ENCODE measurements at regions not wholly inside any gene's neighbourhood (a gene's known extent, or its start where the extent isn't known, plus 50 kb on each side); places are given as distances from the start of the nearest gene placed in this dataset.

- Mint-ChIP-seq H3K4me1 (no peaks in the 10 kb centered on the region), H3K27me3 (no peaks in the 10 kb centered on the region), H3K36me3 (ENCODE audit: low read depth) (no peaks in the 10 kb centered on the region), H3K4me3 (no peak overlapping the region), H3K27ac (no peak overlapping the region)
- peaks cover 2% of the 10 kb centered on the region for H3K9me3 ChIP-seq (ENCODE audit: control insufficient read depth, low read length, poor library complexity, severe bottlenecking)
- ATAC-seq (no peak), DNase-seq (no peak)
These were observed 174.4 kb downstream of the ARRDC4 start for GRCh38 chr15:98134905-98135304.

GRCh38 chr15:98138910-98139309 lies 178.4 kb downstream of the ARRDC4 start:
- no peak overlapping the region for H3K27ac Mint-ChIP-seq
- DNase-seq (no peak), ATAC-seq (no peak)
- H3K4me1 Mint-ChIP-seq, result no peaks in the 10 kb centered on the region
- no peak overlapping the region for H3K4me3 Mint-ChIP-seq
- no peaks in the 10 kb centered on the region for H3K27me3 Mint-ChIP-seq
- H3K9me3 ChIP-seq (ENCODE audit: control insufficient read depth, low read length, poor library complexity, severe bottlenecking), result no peaks in the 10 kb centered on the region
- H3K36me3 Mint-ChIP-seq (ENCODE audit: low read depth), result no peaks in the 10 kb centered on the region

- H3K4me3 Mint-ChIP-seq, result no peak overlapping the region
- no peak for ATAC-seq
- H3K4me1 Mint-ChIP-seq, result no peaks in the 10 kb centered on the region
- no peaks in the 10 kb centered on the region for H3K9me3 ChIP-seq (ENCODE audit: control insufficient read depth, low read length, poor library complexity, severe bottlenecking)
- H3K36me3 Mint-ChIP-seq (ENCODE audit: low read depth), result no peaks in the 10 kb centered on the region
- no peak for DNase-seq
- no peaks in the 10 kb centered on the region for H3K27me3 Mint-ChIP-seq
- no peak overlapping the region for H3K27ac Mint-ChIP-seq
These were observed 178.8 kb downstream of the ARRDC4 start for GRCh38 chr15:98139337-98139736.

DNA sequence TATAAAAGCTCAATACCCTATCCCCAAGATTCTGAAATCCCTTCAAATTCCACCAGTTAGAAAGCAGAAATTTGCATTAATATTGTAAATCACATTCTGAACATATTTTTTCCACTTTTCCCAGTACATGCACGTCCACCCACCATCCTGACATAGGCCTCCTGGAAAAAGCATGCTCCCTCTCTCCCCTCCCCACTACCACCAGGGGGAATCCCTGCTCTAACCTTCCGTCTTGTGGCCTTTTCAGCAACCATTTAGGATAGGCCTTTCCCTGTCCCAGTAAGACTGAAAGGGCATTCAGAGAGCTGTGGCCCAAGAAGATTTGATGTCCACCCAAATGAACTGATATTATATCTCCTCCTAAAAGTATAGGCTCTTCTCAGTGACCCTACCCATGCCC lies 182.1 kb downstream of the ARRDC4 start:
- DNase-seq, result no peak
- no peak for ATAC-seq
- no peaks in the 10 kb centered on the region for H3K4me1 Mint-ChIP-seq

DNA sequence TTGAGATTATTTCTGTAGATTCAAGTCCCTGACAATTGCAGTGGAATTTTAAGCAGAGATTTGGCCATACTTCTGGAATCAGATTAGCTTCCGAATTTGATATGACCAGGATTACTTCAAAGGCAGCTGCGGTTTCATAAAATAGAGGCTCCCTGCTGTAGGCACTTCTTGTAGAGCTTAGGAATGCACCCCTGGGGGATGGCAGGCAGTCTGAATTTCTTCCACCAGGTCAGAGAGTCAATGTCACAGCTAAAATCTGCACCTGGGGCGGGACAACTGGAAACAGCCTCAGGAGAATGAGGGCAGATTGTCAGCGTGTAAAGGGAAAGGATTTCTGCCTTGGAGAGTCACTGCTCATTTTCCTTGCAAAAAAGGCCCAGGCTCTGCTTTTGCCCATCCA lies 182.6 kb downstream of the ARRDC4 start:
- Mint-ChIP-seq H3K36me3 (ENCODE audit: low read depth) (peaks cover 2% of the 10 kb centered on the region), H3K4me1 (no peaks in the 10 kb centered on the region), H3K27ac (no peak overlapping the region), H3K4me3 (no peak overlapping the region), H3K27me3 (peaks cover 10% of the 10 kb centered on the region)
- DNase-seq (no peak), ATAC-seq (no peak)
- H3K9me3 ChIP-seq (ENCODE audit: control insufficient read depth, low read length, poor library complexity, severe bottlenecking), result no peaks in the 10 kb centered on the region

More for the DNA sequence above, 182.1 kb downstream of the ARRDC4 start:
- Mint-ChIP-seq H3K27ac (no peak overlapping the region), H3K27me3 (peaks cover 10% of the 10 kb centered on the region), H3K36me3 (ENCODE audit: low read depth) (peaks cover 2% of the 10 kb centered on the region), H3K4me3 (no peak overlapping the region)
- no peaks in the 10 kb centered on the region for H3K9me3 ChIP-seq (ENCODE audit: control insufficient read depth, low read length, poor library complexity, severe bottlenecking)

DNA sequence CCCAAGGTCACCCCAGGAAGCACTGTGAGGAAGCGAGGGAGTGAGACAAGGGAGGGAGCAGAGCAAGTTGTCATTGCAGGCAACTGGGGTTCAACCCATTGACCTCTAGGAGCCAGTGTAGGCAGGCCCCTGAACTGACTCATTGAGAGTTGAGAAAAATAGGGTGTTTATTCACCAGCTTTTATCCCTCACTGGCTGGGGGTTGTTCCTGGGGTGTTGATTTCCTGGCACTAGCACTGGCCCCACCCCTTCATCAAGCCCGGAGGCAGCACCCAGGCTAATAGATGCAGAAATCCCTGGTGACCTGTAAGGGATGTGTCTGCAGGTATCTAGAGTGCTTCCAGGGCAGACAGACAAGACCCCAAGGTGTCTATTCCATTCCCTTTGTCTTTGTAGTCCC lies 183.9 kb downstream of the ARRDC4 start:
- Mint-ChIP-seq H3K27me3 (peaks cover 10% of the 10 kb centered on the region), H3K4me3 (no peak overlapping the region), H3K36me3 (ENCODE audit: low read depth) (peaks cover 2% of the 10 kb centered on the region), H3K4me1 (no peaks in the 10 kb centered on the region), H3K27ac (no peak overlapping the region)
- ATAC-seq, result no peak
- DNase-seq, result no peak
- H3K9me3 ChIP-seq (ENCODE audit: control insufficient read depth, low read length, poor library complexity, severe bottlenecking), result no peaks in the 10 kb centered on the region

DNA sequence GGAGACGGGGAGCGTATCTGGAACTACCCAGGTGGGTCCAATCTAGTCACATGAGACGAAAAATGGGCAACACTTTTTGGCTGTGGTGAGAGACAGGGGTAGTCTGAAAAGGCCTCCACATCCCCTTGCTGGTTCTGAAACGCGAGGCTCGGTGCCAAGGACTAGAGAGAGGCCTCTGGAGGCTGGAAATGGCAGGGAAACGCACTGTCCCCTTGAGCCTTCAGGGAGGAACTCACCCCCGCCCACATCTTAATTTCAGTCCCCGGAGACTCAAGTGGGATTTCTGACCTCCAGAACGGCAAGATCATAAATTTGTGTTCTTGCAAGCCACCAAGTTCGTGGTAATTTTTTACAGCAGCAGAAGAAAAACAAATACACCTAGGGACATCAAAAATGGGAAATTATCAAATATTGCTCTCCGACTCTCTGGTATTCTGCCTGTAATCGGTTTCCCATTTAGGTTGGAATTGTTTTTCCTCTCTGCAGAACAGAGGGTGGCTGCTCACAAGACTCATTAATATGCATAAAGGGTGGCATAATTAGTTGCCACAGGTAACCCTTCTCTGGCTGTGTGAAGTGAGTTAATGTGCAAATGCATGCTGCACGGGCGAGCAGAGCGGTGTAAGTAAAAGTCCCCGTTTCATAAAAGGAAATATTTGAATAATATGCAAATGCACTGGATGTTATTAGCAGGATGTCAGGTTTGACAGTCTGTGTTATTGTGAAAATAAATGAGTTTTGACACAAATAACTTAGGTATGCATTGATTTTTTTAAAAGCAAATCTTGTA lies 185.7 kb downstream of the ARRDC4 start:
- Mint-ChIP-seq H3K27me3 (peaks cover 10% of the 10 kb centered on the region), H3K4me1 (no peaks in the 10 kb centered on the region), H3K27ac (no peak overlapping the region), H3K36me3 (ENCODE audit: low read depth) (peaks cover 2% of the 10 kb centered on the region), H3K4me3 (no peak overlapping the region)
- no peaks in the 10 kb centered on the region for H3K9me3 ChIP-seq (ENCODE audit: control insufficient read depth, low read length, poor library complexity, severe bottlenecking)
- no peak for DNase-seq
- no peak for ATAC-seq

DNA sequence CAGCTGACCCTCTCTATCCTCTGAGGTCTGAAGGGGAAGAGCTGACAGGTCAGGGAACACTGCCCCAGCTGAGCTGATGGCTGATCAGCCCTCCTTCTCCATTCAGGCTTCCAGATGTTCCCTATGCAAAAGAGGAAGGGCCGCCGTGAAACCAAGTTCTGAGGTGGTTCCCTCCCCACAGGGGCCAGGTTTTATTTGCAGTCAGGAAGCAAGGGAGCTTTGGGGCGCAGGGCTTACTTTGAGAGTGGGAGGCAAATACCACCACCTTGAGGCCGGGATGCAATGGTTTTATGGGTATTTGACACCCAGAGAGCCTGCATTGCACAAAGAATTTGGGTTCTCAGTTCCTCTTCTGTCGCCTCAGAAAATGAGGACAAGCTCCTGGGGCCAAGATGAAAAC lies 186.9 kb downstream of the ARRDC4 start:
- DNase-seq, result no peak
- H3K9me3 ChIP-seq (ENCODE audit: control insufficient read depth, low read length, poor library complexity, severe bottlenecking), result no peaks in the 10 kb centered on the region
- ATAC-seq, result no peak
- peaks cover 10% of the 10 kb centered on the region for H3K27me3 Mint-ChIP-seq
- no peak overlapping the region for H3K4me3 Mint-ChIP-seq
- H3K4me1 Mint-ChIP-seq, result no peaks in the 10 kb centered on the region
- peaks cover 2% of the 10 kb centered on the region for H3K36me3 Mint-ChIP-seq (ENCODE audit: low read depth)
- no peak overlapping the region for H3K27ac Mint-ChIP-seq

DNA sequence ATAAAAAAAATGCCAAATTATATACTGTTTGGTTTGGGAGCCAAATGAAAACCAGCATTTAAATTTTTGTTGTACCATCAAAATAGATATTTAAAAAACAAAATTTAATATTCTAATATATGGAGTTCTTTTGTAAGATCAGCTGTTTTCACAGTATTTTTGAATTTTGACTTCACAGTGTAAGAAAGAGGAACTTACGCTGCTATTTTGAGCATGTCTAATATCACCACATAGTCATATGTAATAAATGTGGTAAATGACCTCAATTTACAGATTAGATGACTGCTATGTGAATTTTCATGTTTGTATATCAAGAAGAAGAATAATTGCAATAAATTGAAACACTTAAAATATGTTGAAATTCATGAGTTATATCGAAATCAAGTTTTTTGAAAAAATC lies 189.6 kb downstream of the ARRDC4 start:
- no peak for DNase-seq
- Mint-ChIP-seq H3K27ac (no peak overlapping the region), H3K36me3 (ENCODE audit: low read depth) (peaks cover 2% of the 10 kb centered on the region), H3K27me3 (peaks cover 10% of the 10 kb centered on the region), H3K4me3 (no peak overlapping the region), H3K4me1 (no peaks in the 10 kb centered on the region)
- ATAC-seq, result no peak
- H3K9me3 ChIP-seq (ENCODE audit: control insufficient read depth, low read length, poor library complexity, severe bottlenecking), result no peaks in the 10 kb centered on the region

- DNase-seq, result no peak
- Mint-ChIP-seq H3K36me3 (ENCODE audit: low read depth) (peaks cover 2% of the 10 kb centered on the region), H3K4me3 (no peak overlapping the region), H3K4me1 (no peaks in the 10 kb centered on the region), H3K27ac (no peak overlapping the region), H3K27me3 (peaks cover 10% of the 10 kb centered on the region)
- ATAC-seq, result no peak
- no peaks in the 10 kb centered on the region for H3K9me3 ChIP-seq (ENCODE audit: control insufficient read depth, low read length, poor library complexity, severe bottlenecking)
These were observed 190.0 kb downstream of the ARRDC4 start for GRCh38 chr15:98150536-98150935.

DNA sequence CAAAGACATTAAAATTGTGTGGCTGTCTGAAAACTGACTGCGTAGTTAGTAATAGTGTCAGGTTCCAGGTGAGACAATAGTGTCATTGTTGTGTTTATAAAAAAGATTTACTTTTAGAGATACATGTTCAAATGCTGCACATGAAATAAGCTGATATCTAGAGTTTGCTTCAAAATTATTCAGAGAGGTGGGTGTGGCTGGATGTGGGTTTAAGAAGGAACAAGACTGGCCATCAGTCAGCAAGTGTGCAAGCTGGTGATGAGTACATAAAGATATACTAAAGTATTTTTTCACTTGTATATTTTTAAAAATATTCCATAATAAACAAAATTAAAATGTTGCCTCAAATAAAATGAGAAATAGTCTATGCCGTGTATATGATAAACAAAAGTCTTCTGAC lies 190.6 kb downstream of the ARRDC4 start:
- ATAC-seq (no peak), DNase-seq (no peak)
- no peaks in the 10 kb centered on the region for H3K9me3 ChIP-seq (ENCODE audit: control insufficient read depth, low read length, poor library complexity, severe bottlenecking)
- peaks cover 6% of the 10 kb centered on the region for H3K27me3 Mint-ChIP-seq
- no peak overlapping the region for H3K4me3 Mint-ChIP-seq
- no peaks in the 10 kb centered on the region for H3K4me1 Mint-ChIP-seq
- H3K36me3 Mint-ChIP-seq (ENCODE audit: low read depth), result peaks cover 2% of the 10 kb centered on the region
- no peak overlapping the region for H3K27ac Mint-ChIP-seq

GRCh38 chr15:98152156-98152555 lies 191.7 kb downstream of the ARRDC4 start:
- no peaks in the 10 kb centered on the region for H3K9me3 ChIP-seq (ENCODE audit: control insufficient read depth, low read length, poor library complexity, severe bottlenecking)
- H3K27me3 Mint-ChIP-seq, result no peaks in the 10 kb centered on the region
- no peak overlapping the region for H3K27ac Mint-ChIP-seq
- no peak for DNase-seq
- H3K4me1 Mint-ChIP-seq, result no peaks in the 10 kb centered on the region
- H3K36me3 Mint-ChIP-seq (ENCODE audit: low read depth), result no peaks in the 10 kb centered on the region
- no peak overlapping the region for H3K4me3 Mint-ChIP-seq
- ATAC-seq, result no peak

- peaks cover 4% of the 10 kb centered on the region for H3K4me1 Mint-ChIP-seq
- ATAC-seq, result no peak
- no peak for DNase-seq
- H3K4me3 Mint-ChIP-seq, result no peak overlapping the region
- H3K27me3 Mint-ChIP-seq, result no peaks in the 10 kb centered on the region
- H3K9me3 ChIP-seq (ENCODE audit: control insufficient read depth, low read length, poor library complexity, severe bottlenecking), result no peaks in the 10 kb centered on the region
- no peak overlapping the region for H3K27ac Mint-ChIP-seq
- no peaks in the 10 kb centered on the region for H3K36me3 Mint-ChIP-seq (ENCODE audit: low read depth)
These were observed 194.4 kb downstream of the ARRDC4 start for GRCh38 chr15:98154863-98155262.

GRCh38 chr15:98155356-98155755 lies 194.9 kb downstream of the ARRDC4 start:
- ATAC-seq (no peak), DNase-seq (no peak)
- no peaks in the 10 kb centered on the region for H3K9me3 ChIP-seq (ENCODE audit: control insufficient read depth, low read length, poor library complexity, severe bottlenecking)
- H3K4me1 Mint-ChIP-seq, result peaks cover 7% of the 10 kb centered on the region
- no peak overlapping the region for H3K27ac Mint-ChIP-seq
- H3K4me3 Mint-ChIP-seq, result no peak overlapping the region
- H3K36me3 Mint-ChIP-seq (ENCODE audit: low read depth), result no peaks in the 10 kb centered on the region
- no peaks in the 10 kb centered on the region for H3K27me3 Mint-ChIP-seq

All from T-helper 17 cell (primary cell).